ENCODE measurements at regions not wholly inside any gene's neighbourhood (a gene's known extent, or its start where the extent isn't known, plus 50 kb on each side); places are given as distances from the start of the nearest gene placed in this dataset.

GRCh38 chr2:66301767-66302140, 133.2 kb upstream of the MEIS1 start:
- DNase-seq (no peak), ATAC-seq (no peak)
- H3K4me3 Mint-ChIP-seq, result no peak overlapping the region
- no peak overlapping the region for H3K27ac Mint-ChIP-seq
- no peaks in the 10 kb centered on the region for H3K4me1 Mint-ChIP-seq (ENCODE audit: low read depth)
- ChIA-PET POLR2A (no interaction called here), CTCF (no interaction called here)
- H3K36me3 Mint-ChIP-seq (ENCODE audit: low read depth), result no peaks in the 10 kb centered on the region
- no peaks in the 10 kb centered on the region for H3K9me3 Mint-ChIP-seq (ENCODE audit: insufficient read depth)
- no peaks in the 10 kb centered on the region for H3K27me3 Mint-ChIP-seq (ENCODE audit: low read depth)

DNA sequence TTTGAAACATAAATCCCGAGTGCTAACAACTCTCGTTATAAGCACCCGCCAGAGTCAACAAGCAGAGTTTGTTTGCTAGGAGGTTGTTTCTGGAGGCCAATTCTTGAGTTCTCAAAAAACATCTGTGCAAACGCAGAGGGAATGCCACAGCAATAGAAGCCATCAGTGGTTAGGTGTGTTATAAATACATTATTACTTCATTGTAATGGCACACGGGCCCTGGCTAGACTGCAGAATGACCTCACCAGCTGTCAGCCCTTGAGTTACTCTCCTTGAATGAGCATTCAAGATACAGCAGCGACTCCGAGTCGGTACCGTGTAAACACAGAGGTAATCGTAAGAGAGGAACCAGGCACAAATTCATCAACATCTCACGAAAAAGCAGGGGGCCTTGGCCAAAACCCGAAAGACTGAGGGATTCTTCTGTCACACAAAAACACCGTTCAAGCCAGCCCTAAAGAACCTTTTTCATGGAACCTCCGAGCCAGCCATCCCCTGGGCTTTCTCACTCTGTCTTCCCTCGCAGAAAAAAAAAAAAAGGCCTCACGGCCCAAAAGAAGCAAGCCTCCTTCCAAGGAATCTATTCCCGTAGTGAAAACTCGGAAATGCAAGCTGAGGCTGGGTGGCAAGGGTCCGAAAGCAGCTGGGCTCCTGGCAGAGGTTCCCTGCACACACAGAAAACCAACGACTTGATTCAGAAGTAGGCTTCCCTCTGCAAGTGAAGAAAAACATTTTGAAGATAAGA, 133.7 kb upstream of the MEIS1 start:
- Mint-ChIP-seq H3K36me3 (ENCODE audit: low read depth) (no peaks in the 10 kb centered on the region), H3K4me1 (ENCODE audit: low read depth) (no peaks in the 10 kb centered on the region), H3K4me3 (no peak overlapping the region), H3K27ac (no peak overlapping the region), H3K27me3 (ENCODE audit: low read depth) (no peaks in the 10 kb centered on the region), H3K9me3 (ENCODE audit: insufficient read depth) (no peaks in the 10 kb centered on the region)
- ChIA-PET CTCF (no interaction called here), POLR2A (no interaction called here)
- ATAC-seq (no peak), DNase-seq (no peak)

DNA sequence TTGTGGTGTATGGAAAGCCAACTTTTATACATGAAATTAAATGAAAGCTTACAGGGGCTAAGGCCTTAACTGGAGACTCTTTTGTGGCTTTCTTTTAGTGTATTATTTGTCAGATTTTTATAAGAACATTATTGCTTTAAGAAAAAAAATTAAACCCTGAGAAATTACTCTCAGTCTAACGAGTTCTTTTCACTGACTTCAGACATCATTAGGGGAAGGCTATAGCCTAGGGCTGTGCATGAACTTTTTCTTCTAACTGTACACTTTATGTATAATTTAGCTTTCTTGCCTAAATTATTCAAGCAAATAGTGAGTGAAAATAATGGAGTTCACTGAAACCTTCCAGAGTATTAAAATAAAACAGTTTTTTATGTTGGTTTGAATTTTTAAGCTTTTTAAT, 151.1 kb upstream of the MEIS1 start:
- no peak for DNase-seq
- Mint-ChIP-seq H3K36me3 (ENCODE audit: low read depth) (no peaks in the 10 kb centered on the region), H3K27ac (no peak overlapping the region), H3K27me3 (ENCODE audit: low read depth) (no peaks in the 10 kb centered on the region), H3K9me3 (ENCODE audit: insufficient read depth) (no peaks in the 10 kb centered on the region), H3K4me1 (ENCODE audit: low read depth) (no peaks in the 10 kb centered on the region), H3K4me3 (no peak overlapping the region)
- ChIA-PET CTCF (no interaction called here), POLR2A (no interaction called here)
- ATAC-seq, result no peak

GRCh38 chr2:66281980-66282379, 152.9 kb upstream of the MEIS1 start:
- no peaks in the 10 kb centered on the region for H3K9me3 Mint-ChIP-seq (ENCODE audit: insufficient read depth)
- no peak overlapping the region for H3K27ac Mint-ChIP-seq
- ChIA-PET CTCF (no interaction called here), POLR2A (no interaction called here)
- no peak overlapping the region for H3K4me3 Mint-ChIP-seq
- no peaks in the 10 kb centered on the region for H3K27me3 Mint-ChIP-seq (ENCODE audit: low read depth)
- DNase-seq (no peak), ATAC-seq (no peak)
- no peaks in the 10 kb centered on the region for H3K4me1 Mint-ChIP-seq (ENCODE audit: low read depth)
- H3K36me3 Mint-ChIP-seq (ENCODE audit: low read depth), result no peaks in the 10 kb centered on the region

DNA sequence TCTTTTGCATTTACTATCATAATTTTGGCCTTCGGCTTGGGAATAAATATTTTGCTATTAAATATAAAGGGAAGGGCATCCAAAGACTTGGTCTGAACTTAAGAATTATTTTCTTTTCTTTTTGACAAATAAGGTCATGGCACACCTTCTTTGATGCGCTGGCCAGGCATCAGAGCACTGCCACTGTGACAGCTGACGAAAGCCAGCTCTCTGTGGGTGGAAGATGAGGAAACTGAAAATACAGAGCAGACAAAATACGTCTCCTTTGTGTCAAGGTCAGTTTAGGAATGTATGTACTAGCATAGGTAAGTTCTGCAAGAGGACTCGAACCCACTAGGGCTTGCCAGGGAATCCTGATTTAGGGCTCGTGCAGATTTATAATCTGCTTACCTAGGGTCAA, 155.9 kb upstream of the MEIS1 start:
- Mint-ChIP-seq H3K36me3 (ENCODE audit: low read depth) (no peaks in the 10 kb centered on the region), H3K4me1 (ENCODE audit: low read depth) (no peaks in the 10 kb centered on the region), H3K4me3 (no peak overlapping the region), H3K27me3 (ENCODE audit: low read depth) (no peaks in the 10 kb centered on the region), H3K9me3 (ENCODE audit: insufficient read depth) (no peaks in the 10 kb centered on the region), H3K27ac (no peak overlapping the region)
- ATAC-seq (no peak), DNase-seq (no peak)
- ChIA-PET POLR2A (no interaction called here), CTCF (no interaction called here)

GRCh38 chr2:66275984-66276383, 158.9 kb upstream of the MEIS1 start:
- DNase-seq, result no peak
- ATAC-seq, result no peak
- H3K4me3 Mint-ChIP-seq, result no peak overlapping the region
- POLR2A ChIA-PET, result no interaction called here
- H3K4me1 Mint-ChIP-seq (ENCODE audit: low read depth), result no peaks in the 10 kb centered on the region
- no peak overlapping the region for H3K27ac Mint-ChIP-seq
- no peaks in the 10 kb centered on the region for H3K36me3 Mint-ChIP-seq (ENCODE audit: low read depth)
- CTCF ChIA-PET, result no interaction called here
- H3K9me3 Mint-ChIP-seq (ENCODE audit: insufficient read depth), result no peaks in the 10 kb centered on the region
- H3K27me3 Mint-ChIP-seq (ENCODE audit: low read depth), result no peaks in the 10 kb centered on the region

GRCh38 chr2:66273933-66274490, 160.9 kb upstream of the MEIS1 start:
- POLR2A ChIA-PET, result no interaction called here

DNA sequence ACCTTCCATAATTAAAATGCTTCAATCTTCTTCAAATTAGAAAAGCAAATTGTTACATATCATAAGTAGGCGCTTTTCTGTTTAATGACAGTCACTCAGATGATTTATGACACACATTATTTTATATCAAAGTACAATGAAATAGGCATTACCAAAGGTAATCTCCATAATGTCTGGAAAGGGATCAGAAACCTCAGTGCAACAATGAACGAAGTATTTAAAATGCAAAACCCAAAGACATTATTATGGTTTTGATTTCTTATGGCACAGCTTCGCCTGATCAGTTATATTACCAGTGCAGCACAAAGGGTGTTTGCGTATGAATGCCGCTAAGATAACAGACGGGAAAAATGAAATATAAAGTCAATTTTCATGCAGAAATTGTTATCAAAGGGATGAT, 162.2 kb upstream of the MEIS1 start:
- no peak for DNase-seq
- H3K9me3 Mint-ChIP-seq (ENCODE audit: insufficient read depth), result no peaks in the 10 kb centered on the region
- H3K4me1 Mint-ChIP-seq (ENCODE audit: low read depth), result no peaks in the 10 kb centered on the region
- CTCF ChIA-PET, result no interaction called here
- no peaks in the 10 kb centered on the region for H3K36me3 Mint-ChIP-seq (ENCODE audit: low read depth)
- POLR2A ChIA-PET, result no interaction called here
- H3K27me3 Mint-ChIP-seq (ENCODE audit: low read depth), result no peaks in the 10 kb centered on the region
- no peak overlapping the region for H3K27ac Mint-ChIP-seq
- ATAC-seq, result no peak
- no peak overlapping the region for H3K4me3 Mint-ChIP-seq

More at GRCh38 chr2:66273933-66274490, 160.9 kb upstream of the MEIS1 start:
- CTCF ChIA-PET, result no interaction called here
- Mint-ChIP-seq H3K4me1 (ENCODE audit: low read depth) (no peaks in the 10 kb centered on the region), H3K27me3 (ENCODE audit: low read depth) (no peaks in the 10 kb centered on the region), H3K36me3 (ENCODE audit: low read depth) (no peaks in the 10 kb centered on the region), H3K4me3 (no peak overlapping the region), H3K27ac (no peak overlapping the region), H3K9me3 (ENCODE audit: insufficient read depth) (no peaks in the 10 kb centered on the region)
- no peak for ATAC-seq
- no peak for DNase-seq

DNA sequence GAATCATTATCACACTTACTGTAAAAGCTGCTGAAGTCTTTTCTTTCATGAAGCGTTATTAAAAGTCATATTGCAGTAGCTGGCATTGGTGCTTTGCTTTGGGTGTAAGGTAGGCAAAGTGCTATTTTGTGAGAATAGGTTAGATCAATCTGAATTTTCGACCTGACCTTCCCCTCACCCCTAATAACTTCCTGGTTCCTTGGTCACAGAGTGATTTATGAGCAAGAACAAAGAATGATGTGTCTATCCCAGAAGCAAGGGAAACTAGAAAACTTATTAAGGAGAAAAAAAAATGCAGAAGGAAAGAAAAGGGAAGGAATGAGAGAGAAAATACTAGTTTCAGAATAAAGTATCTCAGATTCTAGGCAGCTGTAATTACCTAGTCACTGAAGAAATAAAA, 163.1 kb upstream of the MEIS1 start:
- POLR2A ChIA-PET, result no interaction called here
- H3K27me3 Mint-ChIP-seq (ENCODE audit: low read depth), result no peaks in the 10 kb centered on the region
- no peak for DNase-seq
- no peaks in the 10 kb centered on the region for H3K9me3 Mint-ChIP-seq (ENCODE audit: insufficient read depth)
- H3K4me3 Mint-ChIP-seq, result no peak overlapping the region
- ATAC-seq, result no peak
- CTCF ChIA-PET, result no interaction called here
- H3K4me1 Mint-ChIP-seq (ENCODE audit: low read depth), result no peaks in the 10 kb centered on the region
- H3K36me3 Mint-ChIP-seq (ENCODE audit: low read depth), result no peaks in the 10 kb centered on the region
- H3K27ac Mint-ChIP-seq, result no peak overlapping the region

- H3K4me3 Mint-ChIP-seq, result no peak overlapping the region
- no peaks in the 10 kb centered on the region for H3K9me3 Mint-ChIP-seq (ENCODE audit: insufficient read depth)
- CTCF ChIA-PET, result interaction anchor here (0.8 kb wide), 1 partner anchor 68 kb away, joined by 3 read pairs; no protein-coding TSS in a partner anchor
- ATAC-seq (no peak), DNase-seq (no peak)
- no peaks in the 10 kb centered on the region for H3K36me3 Mint-ChIP-seq (ENCODE audit: low read depth)
- H3K27me3 Mint-ChIP-seq (ENCODE audit: low read depth), result no peaks in the 10 kb centered on the region
- POLR2A ChIA-PET, result no interaction called here
- no peak overlapping the region for H3K27ac Mint-ChIP-seq
- no peaks in the 10 kb centered on the region for H3K4me1 Mint-ChIP-seq (ENCODE audit: low read depth)
Measured at GRCh38 chr2:66270247-66270646, 164.7 kb upstream of the MEIS1 start.

- DNase-seq, result no peak
- no peak for ATAC-seq
- no peak overlapping the region for H3K4me3 Mint-ChIP-seq
- no peaks in the 10 kb centered on the region for H3K36me3 Mint-ChIP-seq (ENCODE audit: low read depth)
- ChIA-PET CTCF (no interaction called here), POLR2A (no interaction called here)
- H3K27me3 Mint-ChIP-seq (ENCODE audit: low read depth), result no peaks in the 10 kb centered on the region
- no peaks in the 10 kb centered on the region for H3K9me3 Mint-ChIP-seq (ENCODE audit: insufficient read depth)
- no peak overlapping the region for H3K27ac Mint-ChIP-seq
- no peaks in the 10 kb centered on the region for H3K4me1 Mint-ChIP-seq (ENCODE audit: low read depth)
Measured at GRCh38 chr2:66269166-66269565, 165.8 kb upstream of the MEIS1 start.

DNA sequence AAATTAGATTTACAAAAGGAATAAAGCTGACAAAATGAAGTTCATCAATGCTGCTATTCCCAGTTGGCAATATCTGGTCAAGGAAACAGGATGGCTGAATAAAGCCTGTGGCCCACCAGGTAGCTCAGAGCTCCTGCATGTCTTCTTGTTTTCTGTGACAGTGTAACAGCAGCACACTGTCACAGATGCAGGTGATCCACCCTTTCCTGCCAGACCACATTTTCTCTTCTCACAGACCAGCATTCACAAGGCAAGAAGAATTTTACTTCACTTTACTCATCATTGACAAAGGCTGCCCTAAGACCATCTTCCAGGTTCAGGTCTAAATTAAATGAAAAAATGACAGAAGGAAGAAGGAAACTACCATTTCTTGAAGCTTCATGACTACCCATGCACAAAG, 166.2 kb upstream of the MEIS1 start:
- no peak for DNase-seq
- Mint-ChIP-seq H3K4me1 (ENCODE audit: low read depth) (no peaks in the 10 kb centered on the region), H3K9me3 (ENCODE audit: insufficient read depth) (no peaks in the 10 kb centered on the region), H3K36me3 (ENCODE audit: low read depth) (no peaks in the 10 kb centered on the region), H3K27me3 (ENCODE audit: low read depth) (no peaks in the 10 kb centered on the region), H3K27ac (no peak overlapping the region), H3K4me3 (no peak overlapping the region)
- no peak for ATAC-seq
- POLR2A ChIA-PET, result no interaction called here
- CTCF ChIA-PET, result no interaction called here

DNA sequence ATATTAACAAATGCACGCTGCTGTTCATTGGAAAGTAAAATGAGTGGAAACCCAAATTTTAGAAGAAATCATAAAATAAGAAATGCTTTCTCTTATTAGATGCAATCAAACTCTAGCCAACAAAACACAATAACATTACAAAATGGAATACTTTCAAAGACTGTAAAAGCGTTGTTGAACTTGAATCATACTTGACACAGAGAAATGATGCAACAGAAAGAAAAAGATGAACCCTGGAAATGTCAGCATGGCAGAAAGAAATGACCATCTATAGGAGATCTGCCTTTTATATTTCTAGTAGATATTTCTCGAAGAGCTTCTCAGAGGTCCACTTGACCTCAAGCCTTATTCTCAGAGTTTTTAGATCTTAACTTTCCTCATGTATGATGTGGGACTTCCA, 170.6 kb upstream of the MEIS1 start:
- Mint-ChIP-seq H3K4me1 (ENCODE audit: low read depth) (no peaks in the 10 kb centered on the region), H3K4me3 (no peak overlapping the region)
- POLR2A ChIA-PET, result no interaction called here

More for the DNA sequence above, 170.6 kb upstream of the MEIS1 start:
- Mint-ChIP-seq H3K36me3 (ENCODE audit: low read depth) (no peaks in the 10 kb centered on the region), H3K27ac (no peak overlapping the region), H3K9me3 (ENCODE audit: insufficient read depth) (no peaks in the 10 kb centered on the region), H3K27me3 (ENCODE audit: low read depth) (no peaks in the 10 kb centered on the region)
- DNase-seq (no peak), ATAC-seq (no peak)
- CTCF ChIA-PET, result no interaction called here
